Hepatocyte (in vitro differentiated cells): ENCODE measurements at regions not wholly inside any gene's neighbourhood (a gene's known extent, or its start where the extent isn't known, plus 50 kb on each side); places are given as distances from the start of the nearest gene placed in this dataset.

Experiments used
- EZH2 ChIP-seq: fragments of 200-600 bp; sonication (generic); IDR thresholded peaks from 2 replicates; pipeline ENCODE4 v1.6.1; 2016; ENCODE audit warnings: antibody characterized with exemption, mild to moderate bottlenecking, borderline replicate concordance
- EZH2phosphoT487 ChIP-seq: fragments of 200-600 bp; sonication (generic); IDR thresholded peaks from one replicate; pipeline ENCODE4 v1.6.1; 2018; ENCODE audit warnings: antibody characterized with exemption, mild to moderate bottlenecking, low read depth, moderate library complexity; ENCODE audit not compliant: unreplicated experiment, severe bottlenecking

GRCh38 chr1:187959062-187959461, 1130.3 kb downstream of the PLA2G4A start:
- no peak for TF ChIP-seq EZH2phosphoT487
- no peak for TF ChIP-seq EZH2
